Esophagus (tissue), 2 donors: ENCODE measurements at regions not wholly inside any gene's neighbourhood (a gene's known extent, or its start where the extent isn't known, plus 50 kb on each side); places are given as distances from the start of the nearest gene placed in this dataset.

Experiments
- H3K27ac ChIP-seq, 2 donors: one replicate each; pipeline ENCODE4 v1.5.1; 2013; ENCODE audit warnings: low read depth in 2 of 2, mild to moderate bottlenecking in 2 of 2, inconsistent platforms in 1 of 2, low read length in 1 of 2, moderate library complexity in 1 of 2
- H3K27me3 ChIP-seq, 2 donors: one replicate each; pipeline ENCODE4 v1.6.1; 2013; ENCODE audit warnings: low read length in 2 of 2, control low read depth in 1 of 2, mild to moderate bottlenecking in 1 of 2; ENCODE audit not compliant: insufficient read depth in 2 of 2, control insufficient read depth in 1 of 2
- H3K36me3 ChIP-seq, 2 donors: one replicate each; pipeline ENCODE4 v1.6.1; 2013; ENCODE audit warnings: low read length in 1 of 2; ENCODE audit not compliant: control insufficient read depth in 2 of 2, insufficient read depth in 2 of 2
- H3K4me1 ChIP-seq, 2 donors: one replicate each; pipeline ENCODE4 v1.6.1; 2013; ENCODE audit warnings: low read length in 1 of 2; ENCODE audit not compliant: control insufficient read depth in 2 of 2, insufficient read depth in 2 of 2
- H3K4me3 ChIP-seq, 2 donors: one replicate each; pipeline ENCODE4 v1.5.1; 2013; ENCODE audit warnings: low read length in 2 of 2, mild to moderate bottlenecking in 2 of 2, low read depth in 1 of 2, moderate library complexity in 1 of 2
- H3K9me3 ChIP-seq, 2 donors: one replicate each; pipeline ENCODE4 v1.6.1; 2013; ENCODE audit warnings: mild to moderate bottlenecking in 2 of 2, low read depth in 1 of 2, low read length in 1 of 2, moderate library complexity in 1 of 2; ENCODE audit not compliant: control insufficient read depth in 2 of 2, insufficient read depth in 1 of 2
- WGBS, 2 donors: extraction: QIAGEN DNeasy Blood & Tissue Kit; methylation state at CpG; one replicate each; pipeline ENCODE4 v1.1.7; 2013; 5-methylcytosine and 5-hydroxymethylcytosine counted together
- donor health status: healthy with polysubstance abuse.
- donor health status: Bipolar disorder and iron deficiency.

- Histone ChIP-seq H3K4me3 (no peak overlapping the region), H3K27ac (no peak overlapping the region), H3K9me3 (peaks cover 0 to 4% of the 10 kb centered on the region in 2 donors), H3K4me1 (no peaks in the 10 kb centered on the region), H3K27me3 (no peaks in the 10 kb centered on the region), H3K36me3 (no peaks in the 10 kb centered on the region)
- WGBS, 2 donors: 81 to 83% methylated on average over 8 of the region's 8 CpGs
These were observed 306.2 kb downstream of the MN1 start for GRCh38 chr22:27495325-27495724.

- H3K9me3 ChIP-seq: no peaks in the 10 kb centered on the region
- H3K4me3 ChIP-seq: no peak overlapping the region
- 58 to 66% methylated on average over 13 of the region's 13 CpGs for WGBS, 2 donors
- H3K27me3 ChIP-seq: no peaks in the 10 kb centered on the region
- H3K4me1 ChIP-seq: no peaks in the 10 kb centered on the region
- no peak overlapping the region for H3K27ac ChIP-seq
- H3K36me3 ChIP-seq: no peaks in the 10 kb centered on the region
These were observed 302.4 kb downstream of the MN1 start for GRCh38 chr22:27499121-27499520.

GRCh38 chr22:27501191-27501936 lies 300.2 kb downstream of the MN1 start:
- no peak overlapping the region for H3K27ac ChIP-seq
- H3K4me3 ChIP-seq: no peak overlapping the region
- H3K27me3 ChIP-seq: no peaks in the 10 kb centered on the region
- WGBS, 2 donors: 74 to 75% methylated on average over 9 of the region's 9 CpGs
- H3K4me1 ChIP-seq: no peaks in the 10 kb centered on the region
- H3K9me3 ChIP-seq: no peaks in the 10 kb centered on the region
- no peaks in the 10 kb centered on the region for H3K36me3 ChIP-seq

- H3K27ac ChIP-seq: no peak overlapping the region
- no peaks in the 10 kb centered on the region for H3K9me3 ChIP-seq
- H3K36me3 ChIP-seq: no peaks in the 10 kb centered on the region
- no peaks in the 10 kb centered on the region for H3K4me1 ChIP-seq
- no peaks in the 10 kb centered on the region for H3K27me3 ChIP-seq
- WGBS, 2 donors: 90 to 91% methylated on average over 4 of the region's 4 CpGs
- H3K4me3 ChIP-seq: no peak overlapping the region
These were observed 299.2 kb downstream of the MN1 start for GRCh38 chr22:27502327-27502726.

GRCh38 chr22:27504360-27505253 lies 296.9 kb downstream of the MN1 start:
- no peaks in the 10 kb centered on the region for H3K4me1 ChIP-seq
- WGBS, 2 donors: 73 to 74% methylated on average over 18 of the region's 18 CpGs
- no peaks in the 10 kb centered on the region for H3K27me3 ChIP-seq
- no peak overlapping the region for H3K27ac ChIP-seq
- no peaks in the 10 kb centered on the region for H3K9me3 ChIP-seq
- no peak overlapping the region for H3K4me3 ChIP-seq
- no peaks in the 10 kb centered on the region for H3K36me3 ChIP-seq

GRCh38 chr22:27507111-27507611 lies 294.4 kb downstream of the MN1 start:
- Histone ChIP-seq H3K4me1 (peaks cover 0 to 1% of the 10 kb centered on the region in 2 donors), H3K4me3 (no peak overlapping the region), H3K27me3 (no peaks in the 10 kb centered on the region), H3K36me3 (no peaks in the 10 kb centered on the region), H3K9me3 (no peaks in the 10 kb centered on the region), H3K27ac (no peak overlapping the region)
- WGBS, 2 donors: 23 to 36% methylated on average over 2 of the region's 2 CpGs

GRCh38 chr22:27507935-27508526 lies 293.5 kb downstream of the MN1 start:
- 81 to 86% methylated on average over 4 of the region's 4 CpGs for WGBS, 2 donors

GRCh38 chr22:27509132-27509920 lies 292.2 kb downstream of the MN1 start:
- Histone ChIP-seq H3K36me3 (no peaks in the 10 kb centered on the region), H3K4me1 (peaks cover 0 to 7% of the 10 kb centered on the region in 2 donors), H3K9me3 (no peaks in the 10 kb centered on the region), H3K4me3 (no peak overlapping the region), H3K27ac (no peak overlapping the region), H3K27me3 (no peaks in the 10 kb centered on the region)
- 77 to 84% methylated on average over 3 of the region's 3 CpGs for WGBS, 2 donors

More at GRCh38 chr22:27507935-27508526, 293.5 kb downstream of the MN1 start:
- Histone ChIP-seq H3K27me3 (no peaks in the 10 kb centered on the region), H3K27ac (no peak overlapping the region), H3K36me3 (no peaks in the 10 kb centered on the region), H3K4me3 (no peak overlapping the region), H3K9me3 (no peaks in the 10 kb centered on the region), H3K4me1 (peaks cover 0 to 7% of the 10 kb centered on the region in 2 donors)

- Histone ChIP-seq H3K36me3 (no peaks in the 10 kb centered on the region), H3K27ac (no peak overlapping the region), H3K4me3 (no peak overlapping the region), H3K27me3 (no peaks in the 10 kb centered on the region), H3K9me3 (no peaks in the 10 kb centered on the region), H3K4me1 (peaks cover 0 to 7% of the 10 kb centered on the region in 2 donors)
- WGBS, 2 donors: 88 to 90% methylated on average over 3 of the region's 3 CpGs
These were observed 291.5 kb downstream of the MN1 start for GRCh38 chr22:27510024-27510423.
